Sigmoid colon (tissue), 3 donors: ENCODE measurements at regions not wholly inside any gene's neighbourhood (a gene's known extent, or its start where the extent isn't known, plus 50 kb on each side); places are given as distances from the start of the nearest gene placed in this dataset.

Experiments used
- POLR2A ChIP-seq, 2 donors: fragments of 450-650 bp; IDR thresholded peaks; one replicate each; pipeline ENCODE4 v1.6.1; 2016; ENCODE audit warnings: antibody characterized with exemption in 2 of 2, mild to moderate bottlenecking in 2 of 2, moderate library complexity in 2 of 2
- TF ChIP-seq, protein P1 (sequence below), 4 experiments: fragments of 450-650 bp in 3 of 4; fragments of 200-600 bp in 1 of 4; IDR thresholded peaks; one replicate each; pipeline ENCODE4 v1.5.1; 2016 to 2019; ENCODE audit warnings: antibody characterized with exemption in 4 of 4, mild to moderate bottlenecking in 3 of 4, moderate library complexity in 2 of 4

DNA sequence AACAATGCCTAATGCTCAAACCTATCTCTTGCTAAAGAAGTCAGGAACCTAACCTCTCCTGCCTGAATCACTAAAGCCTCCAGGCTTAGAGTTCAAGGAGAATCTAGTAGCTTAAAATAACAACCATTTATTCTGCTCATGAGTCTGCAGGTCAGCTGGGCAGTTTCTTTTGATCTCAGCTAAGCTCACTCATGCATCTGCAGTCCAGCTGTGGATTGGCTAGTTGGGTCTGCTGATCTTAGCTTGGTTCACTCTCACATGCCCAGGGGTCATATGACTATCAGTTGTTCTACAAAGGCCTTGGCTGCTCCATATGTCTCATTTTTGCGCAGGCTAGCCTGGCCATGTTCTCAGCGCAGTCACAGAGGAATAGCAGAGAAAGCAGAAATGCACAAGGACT is 109.2 kb upstream of the STT3B start:
- TF ChIP-seq, protein P1, sequence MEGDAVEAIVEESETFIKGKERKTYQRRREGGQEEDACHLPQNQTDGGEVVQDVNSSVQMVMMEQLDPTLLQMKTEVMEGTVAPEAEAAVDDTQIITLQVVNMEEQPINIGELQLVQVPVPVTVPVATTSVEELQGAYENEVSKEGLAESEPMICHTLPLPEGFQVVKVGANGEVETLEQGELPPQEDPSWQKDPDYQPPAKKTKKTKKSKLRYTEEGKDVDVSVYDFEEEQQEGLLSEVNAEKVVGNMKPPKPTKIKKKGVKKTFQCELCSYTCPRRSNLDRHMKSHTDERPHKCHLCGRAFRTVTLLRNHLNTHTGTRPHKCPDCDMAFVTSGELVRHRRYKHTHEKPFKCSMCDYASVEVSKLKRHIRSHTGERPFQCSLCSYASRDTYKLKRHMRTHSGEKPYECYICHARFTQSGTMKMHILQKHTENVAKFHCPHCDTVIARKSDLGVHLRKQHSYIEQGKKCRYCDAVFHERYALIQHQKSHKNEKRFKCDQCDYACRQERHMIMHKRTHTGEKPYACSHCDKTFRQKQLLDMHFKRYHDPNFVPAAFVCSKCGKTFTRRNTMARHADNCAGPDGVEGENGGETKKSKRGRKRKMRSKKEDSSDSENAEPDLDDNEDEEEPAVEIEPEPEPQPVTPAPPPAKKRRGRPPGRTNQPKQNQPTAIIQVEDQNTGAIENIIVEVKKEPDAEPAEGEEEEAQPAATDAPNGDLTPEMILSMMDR (IDR thresholded peaks at IDR 0.05), result no peak
- TF ChIP-seq POLR2A (IDR thresholded peaks at IDR 0.05), result no peak
